Naive B cell (primary cell): ENCODE measurements at regions not wholly inside any gene's neighbourhood (a gene's known extent, or its start where the extent isn't known, plus 50 kb on each side); places are given as distances from the start of the nearest gene placed in this dataset.

Experiments
- ATAC-seq, 2 donors: fragments of 150-1000 bp; cut with Tn5 transposase; 2 replicates each; pipeline ENCODE4 v1.10.0; 2021; ENCODE audit warnings: low read depth in 2 of 2, mild to moderate bottlenecking in 2 of 2, moderate library complexity in 2 of 2
- DNase-seq: peaks from one replicate; pipeline ENCODE4 v3.0.0; 2022
- H3K27ac Mint-ChIP-seq, 6 donors: one replicate each; pipeline ENCODE4 v1.8.0; 2020 to 2022; ENCODE audit warnings: mild to moderate bottlenecking in 6 of 6, mixed read lengths in 6 of 6, moderate library complexity in 5 of 6, inconsistent platforms in 2 of 6
- H3K27me3 Mint-ChIP-seq, 3 donors: one replicate each; pipeline ENCODE4 v1.8.0; 2021 to 2022; ENCODE audit warnings: mixed read lengths in 3 of 3, mild to moderate bottlenecking in 1 of 3
- H3K36me3 Mint-ChIP-seq, 2 donors: one replicate each; pipeline ENCODE4 v1.8.0; 2020 to 2022; ENCODE audit warnings: mixed read lengths in 2 of 2, inconsistent platforms in 1 of 2, mild to moderate bottlenecking in 1 of 2
- H3K4me1 Mint-ChIP-seq, 3 donors: one replicate each; pipeline ENCODE4 v1.8.0; 2020 to 2022; ENCODE audit warnings: mixed read lengths in 3 of 3, inconsistent platforms in 1 of 3, mild to moderate bottlenecking in 1 of 3, moderate library complexity in 1 of 3
- H3K4me3 Mint-ChIP-seq, 8 donors: one replicate each; pipeline ENCODE4 v1.8.0; 2020 to 2022; ENCODE audit warnings: mild to moderate bottlenecking in 8 of 8, mixed read lengths in 8 of 8, moderate library complexity in 8 of 8, inconsistent platforms in 2 of 8
- H3K9me3 Mint-ChIP-seq, 7 donors: one replicate each; pipeline ENCODE4 v1.8.0; 2020 to 2022; ENCODE audit warnings: mixed read lengths in 7 of 7, mild to moderate bottlenecking in 5 of 7, inconsistent platforms in 2 of 7, moderate library complexity in 1 of 7

DNA sequence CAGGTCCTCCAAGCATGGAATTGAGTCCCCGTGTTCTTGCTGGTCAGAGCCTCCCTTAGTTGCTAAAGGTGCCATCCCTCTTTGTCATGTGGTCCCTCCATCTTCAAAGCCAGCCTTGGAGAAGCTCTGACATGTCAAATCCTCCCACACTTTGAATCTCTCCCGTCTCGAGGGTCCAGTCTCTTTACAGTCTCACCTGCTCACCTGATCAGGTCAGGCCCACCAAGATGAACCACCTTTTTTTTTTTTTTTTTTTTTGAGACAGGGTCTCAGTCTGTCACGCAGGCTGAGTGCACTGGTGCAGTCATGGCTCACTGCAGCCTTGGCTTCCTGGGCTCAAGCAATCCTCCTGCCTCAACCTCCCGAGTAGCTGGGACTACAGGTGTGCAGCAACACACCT, 100.3 kb upstream of the PRR5 start:
- no peak overlapping the region for H3K4me3 Mint-ChIP-seq
- ATAC-seq (no peak), DNase-seq (no peak)
- H3K4me1 Mint-ChIP-seq = no peaks in the 10 kb centered on the region
- H3K36me3 Mint-ChIP-seq = no peaks in the 10 kb centered on the region
- peaks cover 7 to 25% (median 17%) of the 10 kb centered on the region in 3 donors for H3K27me3 Mint-ChIP-seq
- H3K9me3 Mint-ChIP-seq = no peaks in the 10 kb centered on the region
- H3K27ac Mint-ChIP-seq = no peak overlapping the region

- Mint-ChIP-seq H3K9me3 (no peaks in the 10 kb centered on the region), H3K4me3 (no peak overlapping the region), H3K27me3 (peaks cover 5 to 21% (median 19%) of the 10 kb centered on the region in 3 donors), H3K36me3 (no peaks in the 10 kb centered on the region), H3K4me1 (no peaks in the 10 kb centered on the region), H3K27ac (no peak overlapping the region)
- ATAC-seq (no peak), DNase-seq (no peak)
Observed at GRCh38 chr22:44601189-44601588, 100.8 kb upstream of the PRR5 start.

- no peaks in the 10 kb centered on the region for H3K36me3 Mint-ChIP-seq
- peaks cover 5 to 20% (median 13%) of the 10 kb centered on the region in 3 donors for H3K27me3 Mint-ChIP-seq
- DNase-seq (no peak), ATAC-seq (peak in 1 of 2 donors; percentile 13)
- no peaks in the 10 kb centered on the region for H3K9me3 Mint-ChIP-seq
- H3K4me3 Mint-ChIP-seq = no peak overlapping the region
- peak overlapping the region in 1 of 6 donors; percentile 28 for H3K27ac Mint-ChIP-seq
- peaks cover 0 to 6% (median 5%) of the 10 kb centered on the region in 3 donors for H3K4me1 Mint-ChIP-seq
Observed at GRCh38 chr22:44600207-44600785, 101.7 kb upstream of the PRR5 start.

- no peaks in the 10 kb centered on the region for H3K9me3 Mint-ChIP-seq
- no peaks in the 10 kb centered on the region for H3K36me3 Mint-ChIP-seq
- no peak for ATAC-seq
Observed at GRCh38 chr22:44599500-44600140, 101.6 kb upstream of the RTL6 start.

DNA sequence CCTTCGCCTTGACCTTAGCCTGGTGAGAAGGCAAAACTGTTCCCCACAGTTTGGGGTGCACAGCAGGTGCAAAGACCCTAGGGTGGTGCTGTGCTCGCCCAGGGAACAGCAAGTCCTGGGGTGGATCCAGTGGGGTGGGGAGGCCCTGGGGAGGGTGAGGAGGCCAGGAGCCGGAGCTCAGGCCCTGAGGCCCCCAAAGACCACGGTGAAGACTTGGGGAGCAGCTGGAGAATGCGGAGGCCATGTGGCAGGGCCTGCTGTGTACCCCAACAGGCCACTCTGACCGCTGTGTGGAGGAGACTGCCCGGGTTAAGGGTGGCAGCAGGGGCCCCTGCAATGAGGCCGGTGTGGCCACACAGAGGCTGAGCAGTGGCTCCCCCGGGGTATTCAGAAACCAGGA, 101.1 kb upstream of the RTL6 start:
- DNase-seq = no peak
- H3K9me3 Mint-ChIP-seq = no peaks in the 10 kb centered on the region
- no peak overlapping the region for H3K4me3 Mint-ChIP-seq
- H3K4me1 Mint-ChIP-seq = peaks cover 0 to 14% (median 5%) of the 10 kb centered on the region in 3 donors
- no peak overlapping the region for H3K27ac Mint-ChIP-seq
- peaks cover 7 to 23% (median 13%) of the 10 kb centered on the region in 3 donors for H3K27me3 Mint-ChIP-seq
- no peaks in the 10 kb centered on the region for H3K36me3 Mint-ChIP-seq
- ATAC-seq = no peak

More at GRCh38 chr22:44599500-44600140, 101.6 kb upstream of the RTL6 start:
- DNase-seq = no peak
- peaks cover 8 to 21% (median 13%) of the 10 kb centered on the region in 3 donors for H3K27me3 Mint-ChIP-seq
- peaks cover 0 to 9% (median 5%) of the 10 kb centered on the region in 3 donors for H3K4me1 Mint-ChIP-seq
- peak overlapping the region in 1 of 8 donors; percentile 25 for H3K4me3 Mint-ChIP-seq
- no peak overlapping the region for H3K27ac Mint-ChIP-seq

- DNase-seq = no peak
- Mint-ChIP-seq H3K27me3 (peaks cover 10 to 34% (median 14%) of the 10 kb centered on the region in 3 donors), H3K36me3 (no peaks in the 10 kb centered on the region), H3K27ac (no peak overlapping the region), H3K4me1 (peaks cover 0 to 14% (median 5%) of the 10 kb centered on the region in 3 donors), H3K9me3 (no peaks in the 10 kb centered on the region), H3K4me3 (no peak overlapping the region)
- no peak for ATAC-seq
Observed at GRCh38 chr22:44597616-44598015, 99.6 kb upstream of the RTL6 start.

- Mint-ChIP-seq H3K4me1 (peaks cover 0 to 14% (median 5%) of the 10 kb centered on the region in 3 donors), H3K36me3 (no peaks in the 10 kb centered on the region), H3K4me3 (peak overlapping the region in 1 of 8 donors; percentile 6), H3K9me3 (no peaks in the 10 kb centered on the region), H3K27me3 (peaks cover 14 to 40% (median 17%) of the 10 kb centered on the region in 3 donors), H3K27ac (no peak overlapping the region)
- DNase-seq (no peak), ATAC-seq (no peak)
Observed at GRCh38 chr22:44596396-44597125, 98.5 kb upstream of the RTL6 start.

GRCh38 chr22:44595841-44596341, 97.9 kb upstream of the RTL6 start:
- Mint-ChIP-seq H3K4me1 (peaks cover 0 to 14% (median 5%) of the 10 kb centered on the region in 3 donors), H3K27me3 (peaks cover 14 to 40% (median 17%) of the 10 kb centered on the region in 3 donors), H3K9me3 (no peaks in the 10 kb centered on the region), H3K4me3 (no peak overlapping the region), H3K27ac (peak overlapping the region in 1 of 6 donors; percentile 22), H3K36me3 (no peaks in the 10 kb centered on the region)
- DNase-seq (no peak), ATAC-seq (peak in 1 of 2 donors; percentile 16)

DNA sequence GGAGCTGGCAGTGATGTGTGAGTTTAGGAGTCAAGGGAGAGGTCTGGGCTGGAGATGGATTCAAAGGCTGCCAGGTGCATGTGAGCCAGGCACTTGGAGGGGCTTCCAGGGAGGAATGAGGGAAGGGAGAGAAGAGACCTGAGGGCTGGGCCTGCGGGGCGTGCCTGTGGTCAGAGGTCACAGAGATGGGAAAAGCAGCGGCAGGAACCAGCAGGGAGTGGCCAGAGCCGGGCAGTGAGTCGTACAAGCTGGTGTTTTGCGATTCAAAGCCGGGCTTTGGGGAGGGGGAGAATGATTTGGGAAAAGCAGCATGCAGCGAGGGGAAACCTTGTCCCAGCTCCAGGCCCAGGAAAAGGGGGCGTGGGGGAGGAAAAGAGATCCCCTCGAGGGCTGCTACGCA, 96.9 kb upstream of the RTL6 start:
- peaks cover 0 to 14% (median 5%) of the 10 kb centered on the region in 3 donors for H3K4me1 Mint-ChIP-seq
- H3K27ac Mint-ChIP-seq = peak overlapping the region in 1 of 6 donors; percentile 80
- no peaks in the 10 kb centered on the region for H3K9me3 Mint-ChIP-seq
- no peaks in the 10 kb centered on the region for H3K36me3 Mint-ChIP-seq
- H3K4me3 Mint-ChIP-seq = peak overlapping the region in 2 of 8 donors; percentile 37 to 56
- H3K27me3 Mint-ChIP-seq = peaks cover 14 to 40% (median 17%) of the 10 kb centered on the region in 3 donors
- DNase-seq (no peak), ATAC-seq (no peak)

- Mint-ChIP-seq H3K36me3 (no peaks in the 10 kb centered on the region), H3K27me3 (peaks cover 16 to 44% (median 22%) of the 10 kb centered on the region in 3 donors), H3K4me1 (peaks cover 0 to 14% (median 5%) of the 10 kb centered on the region in 3 donors), H3K27ac (peak overlapping the region in 1 of 6 donors; percentile 44), H3K9me3 (peaks cover 0 to 6% (median 4%) of the 10 kb centered on the region in 7 donors), H3K4me3 (no peak overlapping the region)
- ATAC-seq (no peak), DNase-seq (no peak)
Observed at GRCh38 chr22:44592824-44593148, 94.8 kb upstream of the RTL6 start.

DNA sequence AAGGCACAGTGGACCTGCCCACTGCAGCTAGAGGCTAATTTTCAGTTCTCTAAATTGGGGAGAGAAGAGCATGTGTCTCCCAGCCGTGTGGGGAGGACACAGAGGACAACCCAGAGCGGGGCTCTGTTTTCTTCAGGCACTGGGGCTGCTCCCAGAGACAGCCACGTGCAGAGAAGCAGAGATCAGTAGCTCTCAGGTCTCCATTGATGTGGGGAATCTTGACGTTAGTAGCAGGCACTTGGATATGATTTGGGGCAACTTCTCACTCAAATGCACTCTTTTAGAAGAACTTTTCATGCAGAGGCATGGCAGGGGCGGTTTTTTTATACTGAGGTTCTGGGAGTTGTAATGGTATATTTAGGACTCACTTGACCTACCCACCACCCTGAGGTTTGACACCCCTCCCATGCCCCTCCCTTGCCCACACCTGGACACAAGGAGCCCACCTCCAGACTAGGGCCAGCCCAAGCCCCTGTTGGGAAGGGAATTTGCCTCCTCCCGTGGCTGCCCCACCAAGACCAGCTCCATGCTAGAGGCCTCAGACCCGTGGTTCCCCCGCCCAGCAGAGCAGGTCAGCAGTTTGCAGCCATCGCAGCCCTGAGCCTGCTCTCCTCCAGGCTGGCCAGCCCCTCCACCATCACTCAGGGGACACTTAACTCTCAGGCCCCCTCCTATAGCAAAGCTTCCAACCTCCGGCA, 94.2 kb upstream of the RTL6 start:
- Mint-ChIP-seq H3K4me1 (peaks cover 0 to 14% (median 5%) of the 10 kb centered on the region in 3 donors), H3K9me3 (peaks cover 0 to 6% (median 4%) of the 10 kb centered on the region in 7 donors), H3K36me3 (no peaks in the 10 kb centered on the region), H3K27me3 (peaks cover 21 to 49% (median 27%) of the 10 kb centered on the region in 3 donors), H3K27ac (no peak overlapping the region), H3K4me3 (no peak overlapping the region)
- ATAC-seq (no peak), DNase-seq (no peak)

DNA sequence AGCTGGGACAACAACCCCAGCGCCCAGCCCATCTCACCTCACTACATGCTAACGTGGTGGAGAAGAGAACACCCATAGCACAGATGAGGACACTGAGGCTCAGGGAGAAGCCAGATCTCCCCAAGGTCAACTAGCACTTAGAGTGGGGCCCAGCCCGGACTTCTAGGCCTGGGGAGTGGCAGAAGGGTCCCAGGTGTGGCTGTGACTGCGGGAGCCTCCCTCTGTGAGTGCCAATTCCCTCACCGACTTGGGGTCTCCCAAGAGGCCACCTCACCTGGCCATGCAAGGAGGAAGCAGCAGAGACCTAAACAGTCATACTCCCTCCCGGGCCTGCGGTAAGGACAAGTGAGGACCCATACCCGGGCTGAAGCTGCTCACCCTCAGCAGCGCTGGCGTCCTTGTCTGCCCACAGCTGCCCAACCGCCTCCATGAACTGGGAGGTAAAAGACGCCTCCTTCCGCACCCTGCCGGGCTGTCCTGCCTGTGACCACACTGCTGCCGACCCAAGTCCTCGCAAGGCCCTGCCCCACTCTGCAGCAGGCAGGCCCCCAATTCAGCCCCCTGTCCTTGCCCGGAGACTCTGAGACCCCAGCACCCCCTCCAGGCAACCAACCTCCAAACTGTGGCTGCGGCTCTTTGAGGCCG, 93.2 kb upstream of the RTL6 start:
- ATAC-seq (no peak), DNase-seq (no peak)
- no peak overlapping the region for H3K27ac Mint-ChIP-seq
- H3K36me3 Mint-ChIP-seq = no peaks in the 10 kb centered on the region
- peaks cover 0 to 6% (median 4%) of the 10 kb centered on the region in 7 donors for H3K9me3 Mint-ChIP-seq
- H3K4me1 Mint-ChIP-seq = peaks cover 0 to 17% (median 5%) of the 10 kb centered on the region in 3 donors
- H3K27me3 Mint-ChIP-seq = peaks cover 31 to 55% (median 33%) of the 10 kb centered on the region in 3 donors
- no peak overlapping the region for H3K4me3 Mint-ChIP-seq

DNA sequence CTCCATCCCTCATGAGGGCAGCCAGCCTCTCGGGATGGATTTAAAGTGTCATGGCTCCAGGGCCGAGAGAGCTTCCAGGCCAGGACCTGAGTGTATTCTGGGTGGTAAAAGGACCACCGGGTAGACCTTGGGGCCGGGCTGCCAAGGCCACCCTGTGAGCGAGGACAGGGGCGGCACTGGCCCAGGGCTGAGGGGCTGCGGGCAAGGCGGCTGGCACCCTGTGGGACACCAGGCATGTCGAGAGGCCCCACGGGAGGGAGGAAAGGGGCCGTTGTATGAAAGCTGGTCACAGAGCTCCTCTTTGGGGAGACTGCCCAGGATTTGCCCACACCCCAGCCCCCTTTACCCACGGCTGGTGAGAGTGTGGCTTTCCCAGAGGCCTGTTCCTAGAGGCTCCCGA, 92.3 kb upstream of the RTL6 start:
- no peak overlapping the region for H3K4me3 Mint-ChIP-seq
- H3K9me3 Mint-ChIP-seq = peaks cover 0 to 6% (median 4%) of the 10 kb centered on the region in 7 donors
- H3K36me3 Mint-ChIP-seq = no peaks in the 10 kb centered on the region
- no peak overlapping the region for H3K27ac Mint-ChIP-seq
- no peak for DNase-seq
- peaks cover 33 to 56% (median 41%) of the 10 kb centered on the region in 3 donors for H3K27me3 Mint-ChIP-seq
- H3K4me1 Mint-ChIP-seq = peaks cover 0 to 12% (median 0%) of the 10 kb centered on the region in 3 donors
- no peak for ATAC-seq
